ENCODE measurements at regions not wholly inside any gene's neighbourhood (a gene's known extent, or its start where the extent isn't known, plus 50 kb on each side); places are given as distances from the start of the nearest gene placed in this dataset.

DNA sequence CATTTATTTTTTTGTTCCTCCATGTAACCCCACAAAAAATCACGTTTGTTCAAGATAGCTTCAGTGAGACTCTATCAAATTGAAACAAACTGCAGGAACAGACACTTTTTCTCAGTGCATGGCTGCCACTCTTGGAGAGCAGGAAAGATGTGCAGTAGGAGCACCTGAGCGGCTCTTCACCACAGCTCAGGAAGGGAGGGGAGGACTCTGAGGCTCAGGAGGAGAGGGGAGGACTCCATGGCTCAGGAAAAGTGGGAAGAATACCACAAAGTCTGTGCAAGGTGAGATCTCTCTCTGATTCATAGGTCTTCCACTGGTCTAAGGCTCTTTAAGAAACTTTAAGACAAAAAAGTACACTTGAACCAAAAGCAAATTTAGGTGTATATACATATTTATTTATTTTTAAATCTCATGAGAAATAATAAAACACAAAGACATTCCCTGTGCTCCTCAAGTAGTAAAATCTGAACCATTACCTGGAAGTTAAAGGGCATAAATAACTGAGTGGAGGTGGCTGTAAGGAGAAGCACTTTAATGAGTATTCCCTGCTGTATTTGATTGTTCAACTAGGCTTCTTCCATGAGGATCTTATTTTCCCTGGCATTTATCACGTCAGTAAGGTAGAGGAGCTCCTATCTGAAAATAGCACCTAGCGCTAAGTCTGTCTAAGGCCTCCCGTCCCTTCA lies 69.2 kb upstream of the CCN6 start:
- in situ Hi-C loops (cut with MboI; ENCODE audit: low sequenced_read_pairs): no loop called here

GRCh38 chr6:111985202-111985731 lies 68.6 kb upstream of the CCN6 start:
- in situ Hi-C loops (cut with MboI; ENCODE audit: low sequenced_read_pairs): no loop called here

GRCh38 chr6:111986651-111987050 lies 67.3 kb upstream of the CCN6 start:
- in situ Hi-C loops (cut with MboI; ENCODE audit: low sequenced_read_pairs): no loop called here

GRCh38 chr6:111987295-111987694 lies 66.6 kb upstream of the CCN6 start:
- in situ Hi-C loops (cut with MboI; ENCODE audit: low sequenced_read_pairs): no loop called here

- in situ Hi-C loops (cut with MboI; ENCODE audit: low sequenced_read_pairs): no loop called here
Observed at GRCh38 chr6:111988926-111989325, 65.0 kb upstream of the CCN6 start.

- in situ Hi-C loops (cut with MboI; ENCODE audit: low sequenced_read_pairs): no loop called here
Observed at GRCh38 chr6:111989743-111990142, 64.2 kb upstream of the CCN6 start.

- in situ Hi-C loops (cut with MboI; ENCODE audit: low sequenced_read_pairs): no loop called here
Observed at GRCh38 chr6:111990214-111990613, 63.7 kb upstream of the CCN6 start.

DNA sequence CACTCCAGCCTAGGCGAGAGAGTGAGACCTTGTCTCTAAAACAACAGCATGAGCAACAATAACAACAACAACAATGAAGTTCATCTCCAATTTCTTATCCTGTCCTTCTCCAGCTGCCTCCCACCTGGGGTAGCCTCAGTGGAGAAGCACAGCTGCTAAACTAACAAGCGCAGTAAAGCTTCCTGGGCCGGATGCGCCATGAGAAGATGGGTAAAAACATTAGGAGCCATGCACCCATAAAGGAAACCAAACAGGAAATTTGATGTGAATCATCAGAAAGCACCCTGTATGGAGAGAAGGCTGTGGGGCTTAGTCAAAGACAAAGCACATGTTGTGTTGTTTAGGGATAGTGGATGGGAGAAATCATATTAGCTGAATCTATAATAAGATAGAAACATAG lies 61.1 kb upstream of the CCN6 start:
- in situ Hi-C loops (cut with MboI; ENCODE audit: low sequenced_read_pairs): no loop called here

- in situ Hi-C loops (cut with MboI; ENCODE audit: low sequenced_read_pairs): no loop called here
Observed at GRCh38 chr6:111993342-111993741, 60.6 kb upstream of the CCN6 start.

DNA sequence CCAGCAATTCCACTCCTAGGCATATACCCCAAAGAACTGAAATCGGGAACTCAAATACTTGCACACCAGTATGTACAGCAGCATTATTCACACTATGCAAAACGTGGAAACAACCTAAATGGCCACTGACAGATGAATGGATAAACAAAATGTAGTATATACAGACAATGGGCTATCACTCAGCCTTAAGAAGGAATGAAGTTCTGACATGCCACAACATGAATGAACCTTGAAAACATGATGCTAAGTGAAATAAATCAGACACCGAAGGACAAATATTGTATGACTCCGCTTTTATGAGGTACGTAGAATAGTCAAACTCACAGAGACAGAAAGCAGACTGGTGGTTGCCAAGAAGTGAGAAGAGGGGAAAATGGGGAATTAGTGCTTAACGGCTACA lies 59.1 kb upstream of the CCN6 start:
- in situ Hi-C loops (cut with MboI; ENCODE audit: low sequenced_read_pairs): no loop called here

- in situ Hi-C loops (cut with MboI; ENCODE audit: low sequenced_read_pairs): no loop called here
Observed at GRCh38 chr6:111995404-111995803, 58.5 kb upstream of the CCN6 start.

DNA sequence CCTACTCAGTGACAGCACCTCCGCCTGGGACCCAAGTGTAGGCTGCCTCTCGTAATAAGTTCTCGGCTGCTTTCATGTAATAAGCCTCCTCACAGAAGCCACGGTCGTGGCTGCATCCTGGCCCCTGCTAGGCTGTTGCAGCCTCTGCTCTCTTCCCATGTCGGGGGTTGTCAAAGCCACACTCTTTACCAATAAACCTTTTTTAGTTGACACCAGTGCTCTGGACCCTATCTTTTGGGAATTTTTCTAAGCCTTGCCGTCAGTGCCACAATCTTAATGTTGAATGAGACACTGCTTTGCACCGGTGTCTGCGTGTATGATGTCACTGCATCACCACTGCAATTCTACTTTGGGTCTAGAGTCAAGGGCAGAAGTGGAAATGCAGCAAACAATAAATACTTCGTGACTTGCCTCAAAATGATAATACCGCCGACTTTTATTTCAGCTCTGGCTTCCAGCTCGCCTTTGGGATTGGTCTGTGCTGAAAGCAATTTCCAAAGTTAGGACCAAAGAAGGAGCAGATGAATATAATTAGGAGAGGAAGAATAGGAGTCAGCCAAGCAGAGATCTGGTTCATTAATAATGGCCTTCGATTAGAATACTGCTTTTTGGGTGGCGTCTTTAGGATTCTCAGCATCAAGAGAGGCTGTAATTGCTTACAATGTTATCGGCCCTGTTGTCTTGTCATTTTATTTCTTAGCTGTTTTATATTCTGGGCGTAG lies 57.6 kb upstream of the CCN6 start:
- in situ Hi-C loops (cut with MboI; ENCODE audit: low sequenced_read_pairs): no loop called here

GRCh38 chr6:111997078-111997852 lies 56.6 kb upstream of the CCN6 start:
- in situ Hi-C loops (cut with MboI; ENCODE audit: low sequenced_read_pairs): no loop called here

DNA sequence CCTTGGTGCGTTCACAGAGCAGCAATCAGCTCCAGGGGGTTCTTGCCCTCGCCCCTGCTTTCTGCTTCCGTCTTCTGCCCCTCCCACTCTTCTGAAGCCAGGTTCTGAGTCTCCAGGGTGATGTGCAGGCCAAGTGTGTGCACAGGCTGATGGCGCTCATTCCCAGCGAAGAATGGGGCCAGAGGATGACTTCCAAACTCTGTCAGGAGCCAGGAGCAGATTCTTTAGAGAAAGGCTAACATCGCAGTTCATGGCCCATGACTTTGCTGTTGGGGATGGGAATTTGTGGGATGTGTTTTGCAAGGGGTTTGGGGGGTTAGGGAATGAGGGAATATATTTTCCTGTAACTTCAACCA lies 56.1 kb upstream of the CCN6 start:
- in situ Hi-C loops (cut with MboI; ENCODE audit: low sequenced_read_pairs): no loop called here

DNA sequence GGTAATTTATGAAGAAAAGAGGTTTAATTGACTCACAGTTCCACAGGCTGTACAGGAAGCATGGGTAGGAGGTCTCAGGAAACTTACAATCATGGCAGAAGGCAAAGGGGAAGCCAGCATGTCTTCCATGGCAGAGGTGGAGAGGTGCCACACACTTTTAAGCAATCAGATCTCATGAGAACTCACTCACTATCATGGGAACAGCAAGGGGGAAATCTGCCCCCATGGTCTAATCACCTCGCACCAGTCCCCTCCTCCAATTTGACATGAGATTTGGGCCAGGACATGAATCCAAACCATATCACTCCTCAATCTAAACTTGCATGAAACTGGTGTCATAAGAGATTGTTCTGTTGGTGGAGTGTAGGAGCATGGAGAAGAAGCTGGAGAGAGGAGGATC lies 51.6 kb upstream of the CCN6 start:
- in situ Hi-C loops (cut with MboI; ENCODE audit: low sequenced_read_pairs): loop anchor here (10.0 kb wide), 1 partner anchor 288 kb away; no protein-coding TSS in a partner anchor
